Fibroblast of skin of right biceps (primary cell): ENCODE measurements at regions not wholly inside any gene's neighbourhood (a gene's known extent, or its start where the extent isn't known, plus 50 kb on each side); places are given as distances from the start of the nearest gene placed in this dataset.
"Not testable (repeated sequence)": the region's sequence is repeated elsewhere in the genome, so short reads cannot be mapped to it uniquely, and the experiment has no call there.

Experiments
- DNase-seq: peaks from one replicate; pipeline ENCODE4 v3.0.0-alpha.2; 2013

DNA sequence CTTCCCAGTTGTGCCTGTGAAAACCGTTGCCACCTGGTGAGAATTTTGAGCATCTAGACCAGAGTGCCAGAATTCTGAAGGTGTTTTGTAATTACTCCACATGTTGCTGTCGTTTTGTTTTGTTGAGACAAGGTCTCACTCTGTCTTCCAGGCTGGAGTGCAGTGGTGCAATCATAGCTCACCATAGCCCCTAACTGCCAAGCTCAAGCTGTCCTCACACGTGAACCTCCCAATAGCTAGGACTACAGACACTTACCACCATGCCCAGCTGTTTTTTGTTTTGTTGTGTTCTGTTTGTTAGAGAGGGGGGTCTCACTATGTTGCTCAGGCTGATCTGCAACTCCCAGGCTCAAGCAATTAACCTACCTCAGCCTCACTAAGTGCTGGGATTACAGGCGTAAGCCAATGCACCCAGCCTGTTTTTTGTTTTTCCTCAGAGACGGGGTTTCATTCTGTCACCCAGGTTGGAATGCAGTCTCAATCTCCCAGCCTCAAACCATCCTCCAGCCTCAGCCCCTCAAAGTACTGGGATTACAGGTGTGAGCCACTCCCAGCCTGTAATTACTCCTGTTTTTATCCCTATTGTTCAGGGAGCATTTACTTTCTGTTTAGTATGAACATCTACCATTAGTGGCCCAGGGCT is 121.1 kb upstream of the DMRT1 start:
- no peak for DNase-seq

DNA sequence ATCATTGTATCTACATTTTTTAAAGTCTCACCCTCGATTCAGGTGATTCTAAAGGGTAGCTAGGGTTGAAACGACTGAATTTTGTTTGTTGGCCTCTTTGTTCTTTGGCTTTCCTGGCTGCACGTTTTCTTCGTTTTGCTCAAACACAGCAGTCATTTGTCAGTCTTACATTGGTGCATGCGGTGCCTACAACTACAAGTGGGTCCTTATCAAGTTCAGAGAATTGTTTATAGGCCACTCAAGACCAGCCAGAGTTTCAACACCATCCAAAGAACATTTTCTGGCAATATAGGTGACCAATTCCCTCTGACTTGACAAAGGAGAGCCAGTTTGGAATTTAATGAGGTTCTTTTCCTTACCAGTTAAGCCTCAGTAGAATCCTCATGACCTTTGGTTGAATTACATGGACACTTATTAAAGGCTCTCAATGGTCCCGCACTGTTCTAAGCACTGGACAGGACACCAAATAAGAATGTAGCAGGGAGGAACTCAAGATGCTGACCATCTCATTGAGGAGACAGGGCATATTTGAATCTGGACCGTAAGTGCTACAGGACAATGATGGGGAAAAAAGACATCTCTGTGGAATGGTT is 119.0 kb upstream of the DMRT1 start:
- DNase-seq = no peak

GRCh38 chr9:724461-724860 is 117.0 kb upstream of the DMRT1 start:
- DNase-seq = not testable (repeated sequence)

DNA sequence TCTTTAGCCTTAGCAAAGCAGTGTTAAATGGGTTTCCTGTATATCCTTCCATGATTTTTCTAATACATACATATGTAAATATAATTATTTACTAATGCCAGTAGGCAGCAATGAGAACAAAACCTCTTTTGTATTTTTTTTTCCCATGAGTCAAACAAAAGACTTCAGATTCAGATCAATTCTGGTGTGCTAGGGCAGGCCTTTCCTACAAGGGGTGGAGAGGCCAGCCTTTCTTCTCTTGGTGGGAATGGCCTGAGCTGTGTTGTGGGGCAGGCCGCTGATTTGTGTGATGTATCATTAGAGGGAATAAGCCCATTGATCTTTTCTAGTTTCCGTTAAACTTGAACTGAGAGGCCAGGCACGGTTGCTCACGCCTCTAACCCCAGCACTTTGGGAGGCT is 115.5 kb upstream of the DMRT1 start:
- DNase-seq = no peak

DNA sequence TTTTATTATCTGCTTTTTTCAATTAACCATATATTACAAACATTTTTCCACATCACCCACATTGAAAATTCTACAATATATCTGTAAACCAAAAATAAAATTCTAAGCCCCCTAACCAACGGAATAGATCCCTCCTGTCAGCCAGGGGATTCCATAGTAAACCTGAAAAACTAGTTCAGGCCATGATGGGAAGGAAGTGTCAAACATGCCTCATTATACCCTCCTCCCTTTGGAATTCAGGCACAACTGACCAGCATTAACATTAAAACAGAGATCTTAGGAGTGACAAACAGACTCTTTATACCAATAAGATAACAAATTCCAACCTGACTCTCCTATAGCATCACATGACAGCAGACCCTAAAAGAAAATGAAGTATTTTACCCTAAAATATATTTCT is 113.7 kb upstream of the DMRT1 start:
- no peak for DNase-seq

DNA sequence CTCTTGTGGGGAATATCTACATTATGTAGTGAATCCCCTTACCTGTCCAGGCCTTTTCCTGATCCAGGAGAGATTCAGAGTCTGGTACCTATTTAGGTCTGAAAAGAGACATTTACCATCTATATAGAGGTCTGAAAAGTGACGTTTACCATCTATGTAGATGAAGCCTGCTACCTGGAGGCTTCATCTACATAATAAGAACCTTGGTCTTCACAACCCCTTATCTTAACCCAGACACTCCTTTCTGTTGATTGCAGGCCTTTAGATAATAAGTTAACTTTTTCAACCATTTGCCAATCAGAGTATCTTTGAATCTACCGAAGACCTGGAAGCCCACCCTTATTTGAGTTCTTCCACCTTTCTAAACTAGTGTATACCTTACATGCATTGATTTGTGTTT is 113.0 kb upstream of the DMRT1 start:
- no peak for DNase-seq

GRCh38 chr9:731474-731873 is 110.0 kb upstream of the DMRT1 start:
- DNase-seq = no peak

- DNase-seq = peak; percentile 98
These were observed 106.5 kb upstream of the DMRT1 start for GRCh38 chr9:734831-735511.

GRCh38 chr9:737400-738120 is 103.9 kb upstream of the DMRT1 start:
- DNase-seq = peak; percentile 28

- DNase-seq = peak; percentile 95
These were observed 103.1 kb upstream of the DMRT1 start for GRCh38 chr9:738209-738915.

DNA sequence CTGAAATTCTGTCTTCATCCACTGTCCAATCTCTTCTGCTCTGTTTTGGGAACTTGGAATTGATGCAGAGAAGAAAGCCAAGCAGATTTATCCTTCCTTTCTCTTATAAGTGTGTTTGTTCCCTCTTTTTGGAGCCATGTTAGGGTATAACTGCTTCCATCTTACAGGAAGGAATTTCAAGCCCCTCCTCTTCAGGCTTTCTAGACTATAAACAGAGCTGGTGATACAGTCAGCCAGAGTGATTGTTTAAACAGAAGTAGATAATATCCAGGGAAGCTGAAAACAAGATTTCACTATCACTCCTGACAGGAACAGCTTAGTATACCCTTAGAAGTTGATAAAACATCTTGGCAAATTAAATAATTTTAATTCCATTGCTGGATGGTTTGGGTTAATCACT is 102.1 kb upstream of the DMRT1 start:
- no peak for DNase-seq

- DNase-seq = no peak
These were observed 101.3 kb upstream of the DMRT1 start for GRCh38 chr9:740221-740620.

DNA sequence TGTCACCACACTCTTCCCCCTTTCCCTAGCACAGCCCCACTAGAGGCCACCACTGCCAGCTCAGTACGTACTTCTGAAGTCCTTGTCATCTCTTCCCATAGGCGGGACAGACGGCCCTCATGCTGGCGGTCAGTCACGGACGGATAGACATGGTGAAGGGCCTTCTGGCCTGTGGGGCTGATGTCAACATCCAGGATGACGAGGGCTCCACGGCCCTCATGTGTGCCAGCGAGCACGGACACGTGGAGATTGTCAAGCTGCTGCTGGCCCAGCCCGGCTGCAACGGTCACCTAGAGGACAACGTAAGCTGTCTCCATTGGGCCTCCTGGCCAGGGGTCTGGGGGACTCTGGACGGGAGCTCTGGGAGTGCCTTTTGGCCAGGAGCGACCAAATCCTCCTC is 99.4 kb upstream of the DMRT1 start:
- DNase-seq = no peak

DNA sequence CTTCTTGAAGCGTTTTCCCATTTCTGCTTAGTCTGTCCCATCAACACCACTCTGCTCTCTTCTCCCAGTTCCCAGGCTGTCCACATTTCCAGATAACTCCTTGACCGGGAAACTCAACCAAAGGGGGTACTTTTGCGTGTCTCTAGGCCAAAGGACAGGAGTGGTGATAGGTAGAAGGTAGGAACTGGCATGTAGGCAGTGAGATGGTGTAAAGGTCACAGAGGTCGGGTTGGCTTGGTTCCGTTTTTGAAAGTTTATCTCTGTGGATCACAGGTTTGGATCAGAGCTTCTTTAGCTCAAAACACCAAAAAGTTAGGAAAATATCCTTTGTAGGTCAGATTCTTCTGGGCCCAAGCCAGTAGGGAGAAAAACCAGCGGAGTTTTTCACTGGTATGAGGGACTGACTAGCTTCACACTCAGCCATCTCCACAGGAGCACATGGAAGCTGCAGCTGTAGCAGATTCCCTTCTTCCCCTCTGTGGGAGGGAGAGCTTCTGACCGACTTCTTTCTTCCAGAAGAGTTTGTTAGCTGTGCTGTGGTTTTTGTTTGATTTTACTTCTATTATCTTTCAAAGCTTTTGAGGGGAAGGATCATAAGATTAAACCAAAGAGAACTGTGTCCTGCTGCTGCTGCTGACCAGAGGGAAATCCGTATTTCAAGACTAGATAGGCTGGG is 98.4 kb upstream of the DMRT1 start:
- no peak for DNase-seq

DNA sequence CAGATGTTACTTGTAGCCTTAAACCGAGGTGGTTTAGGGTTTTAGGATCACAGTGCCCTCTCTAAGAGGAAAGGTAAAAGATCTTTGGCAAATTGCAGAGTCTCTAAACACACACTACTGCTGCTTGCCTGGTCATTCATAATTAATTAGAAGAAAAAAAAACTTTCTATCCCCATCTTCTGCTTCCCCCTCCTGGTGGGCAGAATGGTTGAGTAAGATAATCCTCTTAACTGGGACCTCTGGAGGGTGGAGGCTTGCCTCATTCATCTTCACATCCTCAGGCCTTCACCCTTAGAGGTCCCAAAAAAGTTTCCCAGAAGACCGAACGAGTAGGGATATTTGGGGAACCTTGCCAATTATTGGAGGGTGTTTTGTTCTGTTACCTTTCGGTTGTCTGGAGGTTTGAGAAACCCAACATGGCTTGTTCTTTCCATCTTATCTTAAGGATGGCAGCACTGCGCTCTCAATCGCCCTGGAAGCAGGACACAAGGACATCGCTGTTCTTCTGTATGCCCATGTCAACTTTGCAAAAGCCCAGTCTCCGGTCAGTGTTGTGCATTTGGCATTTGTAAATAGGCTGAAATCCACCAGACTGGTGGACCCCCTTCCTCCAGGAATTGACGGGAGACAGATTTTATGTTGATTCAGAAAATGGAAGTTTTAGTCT is 97.3 kb upstream of the DMRT1 start:
- DNase-seq = no peak

- no peak for DNase-seq
These were observed 96.6 kb upstream of the DMRT1 start for GRCh38 chr9:744790-745484.

- no peak for DNase-seq
These were observed 95.6 kb upstream of the DMRT1 start for GRCh38 chr9:745761-746380.

DNA sequence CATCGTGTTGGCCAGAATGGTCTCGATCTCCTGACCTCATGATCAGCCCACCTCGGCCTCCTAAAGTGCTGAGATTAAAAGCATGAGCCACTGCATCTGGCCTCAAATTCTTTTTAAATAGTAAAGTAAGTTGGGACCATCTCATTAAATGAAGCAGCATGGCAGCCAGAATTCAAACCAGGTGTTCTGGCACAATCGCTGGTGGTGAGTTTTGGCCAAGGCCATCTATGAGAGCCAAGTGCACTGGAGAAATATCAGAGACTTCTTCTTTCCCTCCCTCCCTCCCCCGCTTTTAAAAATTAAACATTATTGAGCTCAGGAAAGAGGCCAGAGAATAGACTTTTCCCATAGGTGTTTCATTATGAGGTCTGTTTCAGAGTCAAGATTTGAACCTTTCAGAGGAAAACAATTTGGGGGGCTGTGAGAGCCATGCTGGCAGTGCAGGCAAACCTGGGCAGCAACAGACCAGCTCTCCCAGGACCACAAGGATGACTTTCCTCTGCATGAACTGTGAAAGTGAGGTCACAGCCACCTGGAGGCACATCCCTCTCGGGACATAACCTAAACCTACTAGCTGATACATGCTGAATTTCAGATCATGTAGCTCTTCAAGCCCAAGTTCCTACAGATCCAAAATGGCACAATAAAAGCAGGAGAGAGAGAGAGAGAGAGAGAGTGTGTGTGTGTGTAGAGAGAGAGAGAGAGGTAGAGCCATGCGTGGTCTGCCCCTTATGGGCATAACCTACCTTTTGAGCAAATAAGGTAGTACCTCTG is 94.6 kb upstream of the DMRT1 start:
- DNase-seq = no peak

DNA sequence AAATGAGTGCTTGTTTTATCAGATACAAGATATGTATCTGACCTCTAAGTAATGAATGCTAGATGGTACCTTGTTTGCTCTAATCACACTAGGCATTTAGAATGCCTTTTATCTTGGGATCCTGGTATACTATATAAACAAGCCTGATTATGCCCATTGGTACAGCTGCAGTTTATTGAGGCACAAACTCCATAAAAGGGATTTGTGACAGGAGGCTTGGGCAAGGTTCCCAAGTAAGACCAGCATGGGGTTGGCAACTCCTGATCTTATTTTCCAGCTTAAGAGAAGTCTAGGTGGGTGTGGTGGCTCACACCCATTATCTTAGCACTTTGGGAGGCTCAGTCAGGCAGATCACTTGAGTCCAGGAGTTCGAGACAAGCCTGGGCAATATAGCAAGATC is 93.9 kb upstream of the DMRT1 start:
- DNase-seq = no peak

- no peak for DNase-seq
These were observed 92.5 kb upstream of the DMRT1 start for GRCh38 chr9:748861-749497.
